ENCODE measurements at regions not wholly inside any gene's neighbourhood (a gene's known extent, or its start where the extent isn't known, plus 50 kb on each side); places are given as distances from the start of the nearest gene placed in this dataset.

- TF ChIP-seq RXRA (CRISPR knock-in tag; IDR thresholded peaks at IDR 0.05) (0 out of 2 replicates have a peak, but pooled peaks have one; percentile 40), ZNF263 (CRISPR knock-in tag; IDR thresholded peaks at IDR 0.05) (peak; percentile 69), ZNF468 (CRISPR knock-in tag; IDR thresholded peaks at IDR 0.05) (no peak), POLR2G (IDR thresholded peaks at IDR 0.05; ENCODE audit: low read depth, low read length) (0 out of 2 replicates have a peak, but pooled peaks have one; percentile 0), PHF8 (CRISPR knock-in tag; IDR thresholded peaks at IDR 0.05) (0 out of 2 replicates have a peak, but pooled peaks have one; percentile 27), FOSL2 (CRISPR knock-in tag; IDR thresholded peaks at IDR 0.05) (peak; percentile 28; the same call in 1 of the 2 replicates), FIP1L1 (IDR thresholded peaks at IDR 0.05; ENCODE audit: borderline replicate concordance, insufficient read depth, low read depth, low read length) (0 out of 2 replicates have a peak, but pooled peaks have one; percentile 45), ERF (CRISPR knock-in tag; IDR thresholded peaks at IDR 0.05) (peak; percentile 23; the same call in 1 of the 2 replicates), ZNF644 (CRISPR knock-in tag; IDR thresholded peaks at IDR 0.05; ENCODE audit: low read depth) (0 out of 2 replicates have a peak, but pooled peaks have one; percentile 9), RBM39 (IDR thresholded peaks at IDR 0.05; ENCODE audit: low read depth, low read length, poor library complexity, severe bottlenecking) (no peak), GFI1 (CRISPR knock-in tag; IDR thresholded peaks at IDR 0.05; ENCODE audit: borderline replicate concordance) (peak; percentile 17; the same call in 1 of the 2 replicates), ZFP62 (CRISPR knock-in tag; IDR thresholded peaks at IDR 0.05) (no peak), MBD4 (IDR thresholded peaks at IDR 0.05; ENCODE audit: borderline replicate concordance, low read length) (no peak), ZMYM2 (CRISPR knock-in tag; IDR thresholded peaks at IDR 0.05) (0 out of 2 replicates have a peak, but pooled peaks have one; percentile 12), POLR2A (IDR thresholded peaks at IDR 0.05; ENCODE audit: insufficient read depth in 1 of 2, low read depth in 2 of 2, low read length in 2 of 2) (no peak), ZNF687 (CRISPR knock-in tag; IDR thresholded peaks at IDR 0.05) (peak; percentile 81)
- TF ChIP-seq, protein P1, sequence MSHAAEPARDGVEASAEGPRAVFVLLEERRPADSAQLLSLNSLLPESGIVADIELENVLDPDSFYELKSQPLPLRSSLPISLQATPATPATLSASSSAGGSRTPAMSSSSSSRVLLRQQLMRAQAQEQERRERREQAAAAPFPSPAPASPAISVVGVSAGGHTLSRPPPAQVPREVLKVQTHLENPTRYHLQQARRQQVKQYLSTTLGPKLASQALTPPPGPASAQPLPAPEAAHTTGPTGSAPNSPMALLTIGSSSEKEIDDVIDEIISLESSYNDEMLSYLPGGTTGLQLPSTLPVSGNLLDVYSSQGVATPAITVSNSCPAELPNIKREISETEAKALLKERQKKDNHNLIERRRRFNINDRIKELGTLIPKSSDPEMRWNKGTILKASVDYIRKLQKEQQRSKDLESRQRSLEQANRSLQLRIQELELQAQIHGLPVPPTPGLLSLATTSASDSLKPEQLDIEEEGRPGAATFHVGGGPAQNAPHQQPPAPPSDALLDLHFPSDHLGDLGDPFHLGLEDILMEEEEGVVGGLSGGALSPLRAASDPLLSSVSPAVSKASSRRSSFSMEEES (CRISPR knock-in tag; IDR thresholded peaks at IDR 0.05), result 0 out of 2 replicates have a peak, but pooled peaks have one; percentile 2
- TF ChIP-seq, protein P2, sequence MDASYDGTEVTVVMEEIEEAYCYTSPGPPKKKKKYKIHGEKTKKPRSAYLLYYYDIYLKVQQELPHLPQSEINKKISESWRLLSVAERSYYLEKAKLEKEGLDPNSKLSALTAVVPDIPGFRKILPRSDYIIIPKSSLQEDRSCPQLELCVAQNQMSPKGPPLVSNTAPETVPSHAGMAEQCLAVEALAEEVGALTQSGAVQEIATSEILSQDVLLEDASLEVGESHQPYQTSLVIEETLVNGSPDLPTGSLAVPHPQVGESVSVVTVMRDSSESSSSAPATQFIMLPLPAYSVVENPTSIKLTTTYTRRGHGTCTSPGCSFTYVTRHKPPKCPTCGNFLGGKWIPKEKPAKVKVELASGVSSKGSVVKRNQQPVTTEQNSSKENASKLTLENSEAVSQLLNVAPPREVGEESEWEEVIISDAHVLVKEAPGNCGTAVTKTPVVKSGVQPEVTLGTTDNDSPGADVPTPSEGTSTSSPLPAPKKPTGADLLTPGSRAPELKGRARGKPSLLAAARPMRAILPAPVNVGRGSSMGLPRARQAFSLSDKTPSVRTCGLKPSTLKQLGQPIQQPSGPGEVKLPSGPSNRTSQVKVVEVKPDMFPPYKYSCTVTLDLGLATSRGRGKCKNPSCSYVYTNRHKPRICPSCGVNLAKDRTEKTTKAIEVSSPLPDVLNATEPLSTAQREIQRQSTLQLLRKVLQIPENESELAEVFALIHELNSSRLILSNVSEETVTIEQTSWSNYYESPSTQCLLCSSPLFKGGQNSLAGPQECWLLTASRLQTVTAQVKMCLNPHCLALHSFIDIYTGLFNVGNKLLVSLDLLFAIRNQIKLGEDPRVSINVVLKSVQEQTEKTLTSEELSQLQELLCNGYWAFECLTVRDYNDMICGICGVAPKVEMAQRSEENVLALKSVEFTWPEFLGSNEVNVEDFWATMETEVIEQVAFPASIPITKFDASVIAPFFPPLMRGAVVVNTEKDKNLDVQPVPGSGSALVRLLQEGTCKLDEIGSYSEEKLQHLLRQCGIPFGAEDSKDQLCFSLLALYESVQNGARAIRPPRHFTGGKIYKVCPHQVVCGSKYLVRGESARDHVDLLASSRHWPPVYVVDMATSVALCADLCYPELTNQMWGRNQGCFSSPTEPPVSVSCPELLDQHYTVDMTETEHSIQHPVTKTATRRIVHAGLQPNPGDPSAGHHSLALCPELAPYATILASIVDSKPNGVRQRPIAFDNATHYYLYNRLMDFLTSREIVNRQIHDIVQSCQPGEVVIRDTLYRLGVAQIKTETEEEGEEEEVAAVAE (CRISPR knock-in tag; IDR thresholded peaks at IDR 0.05; ENCODE audit: borderline replicate concordance), result 0 out of 2 replicates have a peak, but pooled peaks have one; percentile 29
Measured at GRCh38 chr5:173825215-173825865, 62.8 kb upstream of the CPEB4 start (continued).

Data from HepG2 (cell line).